Nucleus accumbens (tissue), 56 donors: ENCODE measurements at regions not wholly inside any gene's neighbourhood (a gene's known extent, or its start where the extent isn't known, plus 50 kb on each side); places are given as distances from the start of the nearest gene placed in this dataset.
"Not testable (repeated sequence)": the region's sequence is repeated elsewhere in the genome, so short reads cannot be mapped to it uniquely, and the experiment has no call there.

Source experiments
- DNase-seq, 56 donors: peaks; one replicate each; lab custom pipeline; 2025; lab: John Stamatoyannopoulos, UW

DNA sequence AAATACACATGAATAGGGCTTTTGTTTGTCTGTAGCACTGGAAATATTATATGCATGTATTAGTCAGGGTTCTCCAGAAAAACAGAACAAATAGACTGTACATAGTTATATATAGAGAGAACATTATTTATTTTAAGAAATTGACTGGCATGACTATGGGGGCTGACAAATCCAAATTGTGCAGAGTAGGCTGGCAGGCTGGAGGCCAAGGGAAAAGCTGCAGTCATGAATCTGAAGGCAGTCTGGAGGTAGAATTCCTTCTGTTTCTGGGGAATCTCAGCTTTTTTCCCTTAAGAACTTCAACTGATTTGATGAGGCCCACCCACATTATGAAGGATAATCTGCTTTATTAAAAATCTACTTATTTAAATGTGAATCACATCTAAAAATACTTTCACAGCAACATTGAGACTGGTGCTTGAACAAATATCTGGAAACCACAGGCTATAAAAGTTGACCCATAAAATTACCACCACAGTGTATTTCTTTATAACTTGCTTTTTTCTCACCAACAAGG, 344.2 kb upstream of the KIAA1217 start:
- no peak for DNase-seq

DNA sequence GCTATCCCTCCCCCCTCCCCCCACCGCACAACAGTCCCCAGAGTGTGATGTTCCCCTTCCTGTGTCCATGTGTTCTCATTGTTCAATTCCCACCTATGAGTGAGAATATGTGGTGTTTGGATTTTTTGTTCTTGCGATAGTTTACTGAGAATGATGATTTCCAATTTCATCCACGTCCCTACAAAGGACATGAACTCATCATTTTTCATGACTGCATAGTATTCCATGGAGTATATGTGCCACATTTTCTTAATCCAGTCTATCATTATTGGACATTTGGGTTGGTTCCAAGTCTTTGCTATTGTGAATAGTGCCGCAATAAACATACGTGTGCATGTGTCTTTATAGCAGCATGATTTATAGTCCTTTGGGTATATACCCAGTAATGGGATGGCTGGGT, 342.0 kb upstream of the KIAA1217 start:
- not testable (repeated sequence) for DNase-seq

DNA sequence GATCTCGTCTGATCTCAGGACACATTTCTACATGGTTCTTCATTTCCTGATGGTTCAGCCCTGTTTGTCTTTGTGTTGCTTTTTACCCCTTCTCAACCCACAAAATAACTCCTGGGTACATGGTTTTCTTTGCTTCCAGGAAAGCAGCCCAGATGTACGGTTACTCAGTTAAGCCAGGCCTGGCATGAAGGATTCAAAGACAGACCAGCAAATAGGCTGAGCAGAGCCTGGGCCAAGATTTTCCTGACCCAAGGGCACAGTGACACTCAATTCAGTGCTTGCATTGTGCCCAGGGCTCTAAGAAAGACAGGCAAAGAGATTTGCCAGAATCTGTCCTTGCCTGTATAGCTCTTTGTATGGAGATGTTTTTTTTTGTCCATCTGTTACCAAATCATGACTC, 340.8 kb upstream of the KIAA1217 start:
- DNase-seq = no peak

DNA sequence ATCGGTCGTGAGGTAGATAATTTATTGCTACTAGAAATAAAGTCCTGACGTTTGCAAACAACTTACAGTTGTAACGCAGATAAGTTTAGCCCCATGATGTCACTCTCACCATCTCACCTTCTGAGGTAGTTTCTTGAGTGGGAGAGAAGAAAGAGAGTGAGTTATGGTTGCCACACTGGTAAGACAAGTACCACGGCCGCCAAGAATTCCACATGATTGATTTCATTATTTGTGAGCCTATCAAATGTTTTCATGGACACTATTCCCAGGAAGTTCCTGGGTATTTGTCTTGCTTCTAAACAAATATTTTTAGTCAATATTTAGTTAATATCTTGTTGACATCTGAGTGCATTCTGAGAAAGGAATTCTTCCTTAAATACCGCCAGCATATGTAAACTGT, 339.4 kb upstream of the KIAA1217 start:
- no peak for DNase-seq

DNA sequence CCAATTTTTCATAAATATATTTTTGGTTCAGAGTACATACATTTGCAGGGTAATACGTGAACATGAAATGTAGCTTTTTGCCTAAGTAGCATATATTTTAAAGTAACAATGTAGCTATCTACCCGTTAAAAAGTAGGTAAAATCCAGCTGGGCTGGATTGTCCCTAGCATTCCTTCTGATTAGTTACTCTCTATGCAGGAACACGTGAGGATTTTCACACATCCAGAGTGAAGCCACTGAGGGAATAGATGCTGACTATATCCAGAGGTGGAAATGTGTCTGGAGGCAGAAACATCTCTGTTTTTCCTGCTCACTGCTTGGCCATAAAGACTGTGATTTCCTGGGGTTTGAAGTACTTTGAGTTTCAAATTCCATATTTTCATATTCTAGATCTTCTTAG, 338.9 kb upstream of the KIAA1217 start:
- DNase-seq = no peak

DNA sequence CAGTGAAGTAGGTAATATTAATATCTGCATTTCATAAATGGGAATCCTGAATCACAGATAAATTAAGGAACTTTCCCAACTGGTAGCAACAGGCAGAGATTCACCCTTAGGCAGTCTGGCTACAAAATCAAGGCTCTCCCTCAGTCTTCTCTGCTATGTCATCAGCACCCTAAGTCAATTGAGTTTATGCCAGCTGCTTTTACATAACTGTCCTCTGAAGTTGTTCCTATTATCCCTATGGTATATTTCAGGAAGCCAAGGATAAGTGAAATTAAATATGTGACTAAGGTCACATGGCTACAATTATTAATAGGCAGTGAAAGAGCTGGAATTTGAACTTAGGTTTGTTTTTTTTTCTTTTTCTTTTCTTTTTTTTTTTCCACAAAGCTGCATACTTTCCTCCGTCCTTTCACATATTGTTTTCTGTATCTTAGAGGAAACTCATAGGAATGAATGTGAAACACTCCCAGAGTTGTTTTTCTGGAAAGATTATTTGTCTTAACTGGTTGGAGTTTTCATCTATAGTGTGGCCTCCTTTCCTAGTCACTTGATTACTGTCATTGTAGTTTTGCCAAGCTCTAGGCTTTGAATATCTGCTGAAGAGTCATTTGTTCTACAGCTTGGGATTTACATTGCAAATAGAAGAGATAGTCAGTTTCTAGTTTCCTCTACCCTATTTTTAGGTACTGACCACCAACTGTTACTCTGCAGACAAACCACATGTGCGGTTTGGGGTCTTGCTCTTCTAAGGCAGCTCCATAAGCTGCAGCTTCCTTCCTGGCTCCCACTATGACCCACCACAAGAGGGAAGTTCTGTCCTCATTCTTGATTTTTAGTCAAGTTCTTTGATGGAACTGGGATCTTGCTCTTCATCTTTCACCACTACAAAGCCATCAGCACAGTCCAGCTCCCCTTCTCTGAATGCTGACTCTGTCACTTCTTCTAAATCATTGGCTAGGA, 338.0 kb upstream of the KIAA1217 start:
- no peak for DNase-seq

DNA sequence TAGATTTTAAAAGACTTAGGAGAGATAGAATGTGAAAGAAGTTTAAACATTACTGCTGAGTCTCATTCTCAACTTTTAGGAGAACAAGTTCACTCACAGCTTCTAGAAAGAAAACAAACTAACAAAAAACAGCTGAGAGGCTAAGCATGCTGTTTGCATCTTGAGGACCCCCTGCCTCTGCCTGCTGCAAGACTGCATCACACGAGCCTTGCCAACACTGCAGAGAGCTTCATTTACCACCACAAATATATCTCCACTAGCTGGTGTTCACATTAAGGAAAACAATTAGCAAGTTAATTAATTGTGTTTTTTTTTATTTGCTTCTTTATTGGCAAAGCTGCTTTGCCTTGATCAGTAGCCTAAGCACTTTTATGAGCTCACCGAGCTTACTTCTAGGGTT, 336.6 kb upstream of the KIAA1217 start:
- DNase-seq = no peak

DNA sequence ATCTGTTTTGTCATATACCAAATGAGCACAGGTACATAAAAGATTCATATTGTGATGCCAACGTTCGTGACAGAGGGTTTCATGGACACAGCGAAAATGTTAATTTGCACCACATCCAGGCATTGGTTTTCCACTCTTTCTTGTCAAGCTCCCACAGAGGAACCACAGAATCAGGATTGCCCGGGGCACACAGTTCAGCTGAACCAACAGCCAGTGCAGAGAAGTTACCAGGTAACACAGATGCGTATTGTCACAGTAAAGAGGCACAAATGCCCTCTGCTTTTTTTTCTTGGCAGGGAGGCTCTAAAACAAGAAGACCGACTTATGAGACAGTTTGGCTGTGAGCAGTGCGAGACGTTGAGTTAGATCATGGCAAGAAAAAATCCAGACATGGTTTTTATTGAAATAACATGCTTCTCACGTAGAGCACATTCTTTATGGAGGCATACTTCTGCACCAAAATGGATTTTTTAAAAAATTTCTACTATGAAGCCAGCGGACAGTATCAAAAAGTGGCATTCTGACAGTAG, 331.1 kb upstream of the KIAA1217 start:
- DNase-seq = no peak

DNA sequence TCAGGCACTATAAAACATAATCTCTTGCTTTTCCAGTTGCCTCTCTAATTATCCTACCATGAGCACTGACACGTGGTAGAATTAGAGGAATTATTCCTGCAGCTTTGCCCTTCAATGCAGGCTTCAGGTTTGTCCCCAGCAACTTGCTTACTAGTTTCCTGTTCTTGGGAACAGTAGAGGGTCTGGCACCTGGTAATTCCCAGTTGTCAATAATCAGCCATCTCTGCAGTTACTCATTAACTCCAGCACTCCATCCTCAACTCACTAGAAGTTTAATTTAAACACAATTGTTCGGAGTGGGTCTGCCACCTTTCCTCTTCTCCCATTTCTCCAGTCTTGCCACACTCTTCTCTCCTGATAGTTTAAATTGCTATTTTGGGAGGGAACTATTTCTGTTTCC, 324.3 kb upstream of the KIAA1217 start:
- no peak for DNase-seq

DNA sequence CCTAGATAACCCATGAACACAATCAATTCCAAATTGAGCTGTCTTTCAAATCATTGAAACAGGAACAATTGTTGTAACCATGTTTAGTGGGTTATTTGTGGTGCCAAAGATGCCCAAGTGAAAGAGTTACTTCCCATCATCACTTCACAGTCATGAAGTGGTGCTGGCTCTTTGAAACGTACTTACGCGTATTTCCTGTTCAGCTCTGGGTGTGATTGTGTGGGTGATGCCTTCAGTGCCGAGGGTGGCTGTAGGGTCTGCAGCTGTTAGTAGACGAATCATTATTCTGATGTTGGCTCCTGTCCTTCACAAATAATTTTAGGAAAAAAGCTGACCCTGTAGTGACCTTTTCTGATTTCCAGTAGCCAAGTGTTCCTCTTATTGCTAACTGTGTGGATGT, 323.1 kb upstream of the KIAA1217 start:
- DNase-seq = no peak

DNA sequence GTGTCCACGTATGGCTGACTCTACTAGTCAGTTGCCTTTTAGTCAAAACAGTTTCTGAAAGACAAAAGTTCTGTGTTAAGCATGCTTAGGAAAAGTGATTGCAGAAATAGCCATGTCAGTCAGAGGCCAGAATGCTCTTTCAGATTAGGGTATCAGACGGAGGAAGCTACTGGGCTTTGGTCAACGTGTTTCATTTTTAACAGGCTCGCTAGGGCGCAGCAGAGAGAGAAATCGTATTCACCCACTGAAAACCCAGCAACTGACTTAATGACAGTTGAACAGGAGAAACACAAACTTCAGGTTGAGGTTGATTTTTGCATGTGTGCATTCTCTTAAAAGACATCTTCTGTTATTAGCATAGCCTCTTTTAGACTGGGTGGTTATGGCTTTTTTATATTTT, 322.6 kb upstream of the KIAA1217 start:
- DNase-seq = no peak

DNA sequence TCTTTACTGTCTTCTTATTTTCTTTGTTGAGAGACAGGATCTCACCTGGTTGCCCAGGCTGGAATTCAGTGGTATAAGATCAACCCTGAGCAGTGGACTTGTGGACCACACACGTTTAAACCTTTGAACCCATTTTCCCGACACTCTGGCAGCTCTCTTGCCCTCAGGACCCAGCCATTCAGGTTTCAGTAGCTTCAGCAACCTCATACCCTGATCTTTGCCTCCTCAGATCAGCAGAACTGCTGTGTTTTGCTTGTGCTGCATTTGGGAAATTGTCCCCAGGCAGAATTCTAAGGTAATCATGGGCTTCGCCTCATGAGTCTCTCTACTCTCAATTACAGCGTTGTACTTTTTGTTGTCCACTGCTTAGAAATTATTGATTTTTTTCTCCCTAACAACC, 317.6 kb upstream of the KIAA1217 start:
- DNase-seq = no peak

DNA sequence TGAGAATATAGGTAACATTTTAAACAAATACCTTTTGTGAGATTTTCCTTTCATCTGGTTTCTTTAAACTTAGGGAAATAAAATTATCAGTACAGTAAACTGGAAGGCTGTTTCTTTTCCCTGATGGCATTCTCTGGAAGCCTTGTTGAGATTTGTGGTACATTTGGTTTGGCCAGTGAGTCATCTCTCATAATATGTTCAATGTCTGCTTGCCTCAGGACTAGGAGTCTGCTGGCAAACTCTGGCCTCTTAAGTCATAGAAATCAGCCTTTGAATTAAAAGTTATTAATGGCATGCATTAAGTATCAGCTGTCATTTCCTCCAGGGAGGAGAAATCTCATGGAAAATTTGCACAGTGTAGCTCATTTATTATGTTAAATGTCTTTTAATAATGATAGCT, 316.6 kb upstream of the KIAA1217 start:
- no peak for DNase-seq

DNA sequence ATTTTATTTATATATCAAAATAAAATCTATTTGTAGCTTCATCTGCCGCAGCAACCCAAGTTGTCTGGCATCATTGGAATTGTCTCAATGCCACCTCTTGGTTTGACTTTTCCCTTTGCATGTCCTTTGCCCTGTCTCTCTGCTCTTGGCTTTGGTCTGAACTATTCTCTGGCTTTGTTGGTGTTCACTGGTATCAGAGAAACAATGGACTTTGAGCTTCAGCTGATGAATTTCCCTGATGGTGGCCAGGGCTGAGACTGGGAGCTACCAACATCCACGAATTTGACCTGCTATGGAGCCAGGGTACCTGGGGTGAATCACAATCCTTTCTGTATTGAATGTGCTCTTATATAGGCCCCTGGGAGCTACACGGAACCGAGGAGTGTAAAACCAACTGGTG, 311.7 kb upstream of the KIAA1217 start:
- no peak for DNase-seq

DNA sequence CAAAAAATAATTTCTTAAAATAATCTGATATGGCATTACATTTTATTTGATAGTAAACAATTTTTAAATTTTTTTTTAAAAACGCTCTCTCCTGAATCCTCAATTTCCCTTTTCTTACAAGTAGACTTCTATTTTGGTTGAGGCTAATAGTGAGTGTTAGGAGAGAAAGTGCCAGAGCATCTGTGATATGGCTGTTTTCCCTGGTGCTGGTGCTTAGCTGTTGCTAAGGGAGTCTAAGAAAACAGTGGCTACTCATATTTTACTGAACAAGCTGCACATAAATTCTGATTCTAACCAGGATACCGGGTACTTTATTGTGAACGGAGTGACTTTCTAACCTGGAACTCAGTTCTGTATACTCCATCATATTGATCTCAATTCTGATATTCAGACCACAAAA, 311.1 kb upstream of the KIAA1217 start:
- no peak for DNase-seq

DNA sequence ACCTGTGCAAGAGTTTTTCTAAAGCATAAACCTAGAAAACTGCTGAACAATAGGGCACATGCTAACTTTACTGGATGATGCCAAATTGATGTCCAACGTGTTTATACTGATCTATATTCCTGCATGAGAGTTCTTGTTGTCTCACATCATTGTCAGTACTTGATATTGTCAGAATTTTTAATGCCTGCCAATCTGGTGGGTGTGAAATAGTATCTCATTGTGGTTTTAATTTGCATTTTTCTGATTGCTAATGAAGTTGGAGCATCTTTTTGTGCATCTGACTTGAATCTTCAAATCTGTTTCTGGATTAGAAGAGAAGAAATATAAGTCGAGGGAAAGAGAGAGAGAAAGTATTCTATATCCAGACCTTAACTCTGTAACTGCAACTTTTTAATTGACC, 309.8 kb upstream of the KIAA1217 start:
- no peak for DNase-seq

DNA sequence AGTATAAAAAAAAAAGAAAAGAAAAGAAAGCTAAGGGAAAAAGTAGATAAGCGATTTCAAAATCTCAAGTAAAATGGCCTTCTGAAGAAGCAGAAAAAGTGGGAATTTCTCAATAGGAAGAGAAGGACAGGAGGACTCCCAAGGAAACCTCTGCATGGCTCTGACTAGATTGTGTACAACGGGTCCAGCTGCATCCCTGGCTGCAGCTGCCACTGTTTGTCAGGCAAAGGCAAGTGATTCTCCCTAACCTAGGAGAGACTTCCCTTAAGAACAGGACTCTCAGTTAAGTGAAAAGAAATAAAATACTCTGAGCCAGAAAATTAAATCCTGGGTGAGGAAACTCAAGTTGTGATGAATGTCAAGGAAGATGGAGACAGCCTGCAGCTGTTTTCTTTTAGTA, 298.6 kb upstream of the KIAA1217 start:
- no peak for DNase-seq

DNA sequence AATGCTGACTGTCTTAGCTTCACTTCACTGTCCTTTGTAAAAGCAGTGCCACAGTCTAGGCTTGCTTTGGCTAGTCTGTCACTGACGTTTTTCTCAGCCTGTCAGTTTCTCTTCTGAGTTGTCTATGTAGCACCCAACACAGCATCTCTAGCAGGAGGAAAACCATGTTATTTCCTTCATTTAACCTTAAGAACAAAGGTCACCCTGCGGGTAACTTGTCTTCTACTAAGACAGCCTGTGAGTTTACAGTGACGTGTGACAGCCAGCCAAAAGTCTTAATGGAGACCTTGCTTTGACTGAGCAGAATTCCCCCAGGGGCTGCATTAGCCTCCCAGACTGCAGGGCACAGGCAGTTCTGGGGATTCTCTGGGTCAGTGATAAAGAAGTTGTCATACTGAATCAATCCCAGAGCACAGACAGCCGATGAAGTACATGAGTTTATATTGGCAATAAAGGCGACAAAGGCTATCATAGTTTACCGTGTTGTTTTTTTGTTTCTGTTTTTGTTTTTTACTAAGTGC, 296.0 kb upstream of the KIAA1217 start:
- no peak for DNase-seq

DNA sequence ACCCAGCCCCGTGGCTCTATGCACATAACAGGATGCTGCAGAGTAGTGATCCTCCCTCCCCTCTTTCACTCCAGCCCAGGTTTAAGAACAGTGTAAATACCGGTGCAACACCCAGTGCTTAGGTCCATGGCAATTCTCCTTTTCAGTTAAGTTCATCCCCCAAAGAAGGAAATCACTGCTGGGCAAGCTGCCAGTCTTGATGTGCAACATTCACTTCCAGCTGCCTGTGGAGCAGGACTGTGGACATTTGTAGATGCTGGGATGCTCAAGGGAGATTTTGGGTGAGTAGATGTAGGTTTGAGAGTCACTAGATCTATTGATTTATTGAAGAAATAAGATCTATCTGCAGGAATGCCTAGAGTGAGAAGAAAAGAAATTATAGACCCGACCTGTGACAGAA, 294.3 kb upstream of the KIAA1217 start:
- no peak for DNase-seq

DNA sequence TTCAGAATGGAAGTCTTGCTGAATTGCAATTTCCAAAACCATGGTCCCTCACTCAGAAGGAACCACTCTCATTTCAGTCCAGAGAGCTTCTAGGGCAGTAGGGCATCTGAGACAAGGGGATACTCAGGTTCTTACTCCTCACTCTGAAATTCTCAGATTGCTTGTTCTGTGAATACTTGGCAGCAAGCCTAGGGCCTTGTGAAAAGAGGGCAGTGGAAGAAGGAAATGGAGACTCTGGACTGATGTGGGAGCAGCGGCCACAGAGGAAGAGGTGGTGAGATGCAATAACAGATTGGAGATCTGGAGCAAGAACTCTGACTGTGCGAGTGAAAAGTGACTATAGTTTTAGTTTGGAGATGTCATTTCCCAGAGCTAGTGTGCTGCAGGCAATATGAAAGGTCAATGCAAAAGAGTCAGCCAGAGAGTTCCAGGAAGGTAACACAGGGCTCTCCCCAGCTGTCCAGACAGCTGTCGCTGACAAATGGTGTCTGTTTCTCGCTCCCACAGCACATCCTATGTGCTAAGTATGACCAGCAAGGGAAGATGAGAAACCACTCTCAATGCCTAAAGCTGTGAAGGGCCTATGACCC, 291.6 kb upstream of the KIAA1217 start:
- DNase-seq = no peak

DNA sequence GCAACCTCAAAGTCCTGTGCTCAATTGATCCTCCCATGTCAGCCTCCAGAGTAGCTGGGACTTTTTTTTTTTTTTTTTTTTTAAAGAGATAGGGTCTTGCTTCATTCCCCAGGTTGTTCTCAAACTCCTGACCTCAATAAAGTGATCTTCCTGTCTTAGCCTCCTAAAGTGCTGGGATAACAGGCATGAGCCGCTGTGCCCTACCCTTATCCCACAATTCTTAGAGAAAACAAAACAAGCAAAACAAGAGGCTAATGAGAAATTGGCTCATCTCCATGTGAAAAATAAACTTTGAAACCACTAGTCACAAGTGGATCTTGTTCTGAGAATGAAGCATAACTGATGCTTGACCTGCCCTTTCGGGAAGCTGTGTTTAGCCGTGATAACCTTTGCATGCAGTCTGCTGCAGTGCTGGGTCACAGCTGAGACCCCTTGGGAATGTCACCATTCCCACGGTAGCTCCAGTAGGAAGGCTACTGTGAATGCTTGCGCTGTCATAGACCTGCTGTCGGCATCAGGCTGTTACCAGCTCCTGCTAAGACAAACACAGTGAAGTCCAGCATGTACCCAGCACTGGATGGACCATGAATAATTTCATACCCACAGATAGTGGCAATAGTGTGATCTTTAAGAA, 290.7 kb upstream of the KIAA1217 start:
- DNase-seq = no peak
